ENCODE measurements at regions not wholly inside any gene's neighbourhood (a gene's known extent, or its start where the extent isn't known, plus 50 kb on each side); places are given as distances from the start of the nearest gene placed in this dataset.

DNA sequence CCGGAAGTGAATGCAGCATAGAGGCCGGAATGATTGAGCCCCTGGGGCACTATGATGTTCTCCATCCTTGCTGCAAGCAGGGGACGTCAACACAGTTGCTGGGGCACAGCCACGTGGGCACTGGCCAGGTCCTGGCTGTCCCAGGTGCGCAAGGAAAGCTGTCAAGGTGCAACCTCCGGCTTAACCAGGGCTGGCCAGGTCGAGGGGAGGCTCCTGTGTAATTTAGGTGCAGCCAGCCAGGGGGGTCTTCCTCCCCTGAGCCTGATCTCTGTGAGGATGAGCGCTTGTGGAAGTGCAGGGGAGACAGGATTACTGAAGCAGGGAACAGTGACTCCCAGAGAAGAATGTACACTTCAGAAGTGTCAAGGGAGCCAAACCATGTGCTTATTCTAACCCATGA, 852.8 kb upstream of the TMEM132C start:
- Histone ChIP-seq H3K9ac (ENCODE audit: low read length) (no peak overlapping the region), H3K27ac (ENCODE audit: low read length in 2 of 2) (no peak overlapping the region), H2AFZ (ENCODE audit: insufficient read depth, low read depth, low read length, poor library complexity, severe bottlenecking) (no peak overlapping the region), H3K4me1 (ENCODE audit: control insufficient read depth in 2 of 2, insufficient read depth in 2 of 2, low read length in 2 of 2) (no peaks in the 10 kb centered on the region), H4K20me1 (ENCODE audit: control insufficient read depth, insufficient read depth, low read length, poor library complexity, severe bottlenecking) (no peaks in the 10 kb centered on the region), H3K4me3 (ENCODE audit: control extremely low read depth in 1 of 5, extremely low read depth in 1 of 5, insufficient read depth in 1 of 5, low read depth in 2 of 5, low read length in 4 of 5) (no peak overlapping the region), H3K36me3 (replicated peaks in 1 of 2; ENCODE audit: control extremely low read depth in 1 of 2, control insufficient read depth in 1 of 2, extremely low read depth in 1 of 2, insufficient read depth in 2 of 2, low read length in 1 of 2) (no peaks in the 10 kb centered on the region), H3K9me3 (ENCODE audit: control extremely low read depth in 1 of 3, control insufficient read depth in 2 of 3, insufficient read depth in 1 of 3, low read length in 2 of 3) (peaks cover 0 to 12% (median 0%) of the 10 kb centered on the region in 3 donors), H3K4me2 (replicated peaks; ENCODE audit: low read depth, low read length, poor library complexity, severe bottlenecking) (no peak overlapping the region), H3K79me2 (ENCODE audit: control insufficient read depth, insufficient read depth, low read length) (no peaks in the 10 kb centered on the region), H3K27me3 (replicated peaks in 1 of 4; ENCODE audit: control extremely low read depth in 1 of 4, control insufficient read depth in 3 of 4, insufficient read depth in 4 of 4, low read length in 3 of 4) (no peaks in the 10 kb centered on the region)
- intact Hi-C loops (cut with micrococcal nuclease) = no loop called here
- WGBS (ENCODE audit: insufficient coverage) = 64% methylated on average over 7 of the region's 8 CpGs
- no peak for DNase-seq
- no peak for ATAC-seq (ENCODE audit: low read depth)
- Mint-ChIP-seq H3K9me3 (ENCODE audit: insufficient read depth) (peaks cover 8% of the 10 kb centered on the region), H3K4me1 (no peaks in the 10 kb centered on the region), H3K4me3 (no peak overlapping the region), H3K27me3 (no peaks in the 10 kb centered on the region), H3K27ac (no peak overlapping the region)
- CTCF ChIA-PET = no interaction called here
- POLR2A ChIA-PET = no interaction called here
- TF ChIP-seq, protein P1, sequence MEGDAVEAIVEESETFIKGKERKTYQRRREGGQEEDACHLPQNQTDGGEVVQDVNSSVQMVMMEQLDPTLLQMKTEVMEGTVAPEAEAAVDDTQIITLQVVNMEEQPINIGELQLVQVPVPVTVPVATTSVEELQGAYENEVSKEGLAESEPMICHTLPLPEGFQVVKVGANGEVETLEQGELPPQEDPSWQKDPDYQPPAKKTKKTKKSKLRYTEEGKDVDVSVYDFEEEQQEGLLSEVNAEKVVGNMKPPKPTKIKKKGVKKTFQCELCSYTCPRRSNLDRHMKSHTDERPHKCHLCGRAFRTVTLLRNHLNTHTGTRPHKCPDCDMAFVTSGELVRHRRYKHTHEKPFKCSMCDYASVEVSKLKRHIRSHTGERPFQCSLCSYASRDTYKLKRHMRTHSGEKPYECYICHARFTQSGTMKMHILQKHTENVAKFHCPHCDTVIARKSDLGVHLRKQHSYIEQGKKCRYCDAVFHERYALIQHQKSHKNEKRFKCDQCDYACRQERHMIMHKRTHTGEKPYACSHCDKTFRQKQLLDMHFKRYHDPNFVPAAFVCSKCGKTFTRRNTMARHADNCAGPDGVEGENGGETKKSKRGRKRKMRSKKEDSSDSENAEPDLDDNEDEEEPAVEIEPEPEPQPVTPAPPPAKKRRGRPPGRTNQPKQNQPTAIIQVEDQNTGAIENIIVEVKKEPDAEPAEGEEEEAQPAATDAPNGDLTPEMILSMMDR (IDR thresholded peaks at IDR 0.05) = no peak
- TF ChIP-seq EZH2 (IDR thresholded peaks at IDR 0.05; ENCODE audit: borderline replicate concordance, insufficient read depth, low read depth, low read length, poor library complexity, severe bottlenecking) = no peak

DNA sequence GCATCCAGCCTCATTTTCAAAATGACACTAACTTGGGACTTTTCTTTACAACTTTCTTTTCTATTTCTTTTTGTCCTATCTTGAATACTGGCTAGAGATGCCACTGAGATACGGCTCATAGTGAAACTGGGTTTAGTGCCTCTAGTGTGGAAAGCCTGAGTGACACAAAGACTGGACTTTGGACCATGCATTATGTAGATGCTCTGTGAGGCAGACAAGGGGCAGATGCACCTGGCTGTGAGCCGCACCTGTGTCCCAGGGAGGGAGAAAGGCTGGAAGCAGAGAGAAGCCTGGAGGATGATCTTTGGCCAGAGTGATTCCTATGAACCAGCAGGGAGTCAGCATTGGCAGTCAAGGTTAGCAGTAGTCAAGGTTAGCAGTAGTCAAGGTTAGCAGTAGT, 852.3 kb upstream of the TMEM132C start:
- Histone ChIP-seq H3K4me2 (replicated peaks; ENCODE audit: low read depth, low read length, poor library complexity, severe bottlenecking) (no peak overlapping the region), H3K9me3 (ENCODE audit: control extremely low read depth in 1 of 3, control insufficient read depth in 2 of 3, insufficient read depth in 1 of 3, low read length in 2 of 3) (peaks cover 0 to 12% (median 0%) of the 10 kb centered on the region in 3 donors), H3K36me3 (replicated peaks in 1 of 2; ENCODE audit: control extremely low read depth in 1 of 2, control insufficient read depth in 1 of 2, extremely low read depth in 1 of 2, insufficient read depth in 2 of 2, low read length in 1 of 2) (no peaks in the 10 kb centered on the region), H3K4me1 (ENCODE audit: control insufficient read depth in 2 of 2, insufficient read depth in 2 of 2, low read length in 2 of 2) (no peaks in the 10 kb centered on the region), H3K9ac (ENCODE audit: low read length) (no peak overlapping the region), H3K4me3 (ENCODE audit: control extremely low read depth in 1 of 5, extremely low read depth in 1 of 5, insufficient read depth in 1 of 5, low read depth in 2 of 5, low read length in 4 of 5) (no peak overlapping the region), H4K20me1 (ENCODE audit: control insufficient read depth, insufficient read depth, low read length, poor library complexity, severe bottlenecking) (no peaks in the 10 kb centered on the region), H3K27ac (ENCODE audit: low read length in 2 of 2) (no peak overlapping the region), H3K27me3 (replicated peaks in 1 of 4; ENCODE audit: control extremely low read depth in 1 of 4, control insufficient read depth in 3 of 4, insufficient read depth in 4 of 4, low read length in 3 of 4) (no peaks in the 10 kb centered on the region), H2AFZ (ENCODE audit: insufficient read depth, low read depth, low read length, poor library complexity, severe bottlenecking) (no peak overlapping the region), H3K79me2 (ENCODE audit: control insufficient read depth, insufficient read depth, low read length) (no peaks in the 10 kb centered on the region)
- no peak for DNase-seq
- Mint-ChIP-seq H3K27ac (no peak overlapping the region), H3K9me3 (ENCODE audit: insufficient read depth) (peaks cover 8% of the 10 kb centered on the region), H3K27me3 (no peaks in the 10 kb centered on the region), H3K4me1 (no peaks in the 10 kb centered on the region), H3K4me3 (no peak overlapping the region)
- CTCF ChIA-PET = no interaction called here
- no peak for TF ChIP-seq EZH2 (IDR thresholded peaks at IDR 0.05; ENCODE audit: borderline replicate concordance, insufficient read depth, low read depth, low read length, poor library complexity, severe bottlenecking)
- TF ChIP-seq, protein P1 (IDR thresholded peaks at IDR 0.05) = no peak
- POLR2A ChIA-PET = no interaction called here
- ATAC-seq (ENCODE audit: low read depth) = no peak
- WGBS (ENCODE audit: insufficient coverage) = 78% methylated on average over 2 of the region's 2 CpGs
- intact Hi-C loops (cut with micrococcal nuclease) = no loop called here

Measured in B cell (primary cell).